Sigmoid colon (tissue), 6 donors: ENCODE measurements at regions not wholly inside any gene's neighbourhood (a gene's known extent, or its start where the extent isn't known, plus 50 kb on each side); places are given as distances from the start of the nearest gene placed in this dataset.

Experiments used
- DNase-seq: peaks from one replicate; pipeline ENCODE4 v3.0.0-alpha.2; 2019
- H3K27ac ChIP-seq, 4 donors: fragments of 200-600 bp; sonication (generic); one replicate each; pipeline ENCODE4 v1.5.1; 2016 to 2019; ENCODE audit warnings: mild to moderate bottlenecking in 1 of 4
- H3K27me3 ChIP-seq, 3 donors: fragments of 200-600 bp; sonication (generic); one replicate each; pipeline ENCODE4 v1.5.1; 2019; ENCODE audit warnings: mild to moderate bottlenecking in 1 of 3
- H3K36me3 ChIP-seq, 4 donors: fragments of 200-600 bp; sonication (generic); one replicate each; pipeline ENCODE4 v1.5.1; 2016 to 2019
- H3K4me1 ChIP-seq, 4 donors: fragments of 200-600 bp; sonication (generic); one replicate each; pipeline ENCODE4 v1.5.1; 2017 to 2019
- H3K4me3 ChIP-seq, 4 donors: fragments of 200-600 bp; sonication (generic); one replicate each; pipeline ENCODE4 v1.5.1; 2017 to 2019; ENCODE audit warnings: mild to moderate bottlenecking in 2 of 4, moderate library complexity in 1 of 4
- H3K9me3 ChIP-seq, 4 donors: fragments of 200-600 bp in 3 of 4; sonication (generic) in 3 of 4; one replicate each; pipeline versions ENCODE4 v1.5.1 to v1.6.1; 2013 to 2019
- EP300 ChIP-seq, 4 donors: sonication (generic); formaldehyde crosslinking; IDR thresholded peaks; one replicate each; pipeline ENCODE4 v1.6.1; 2017; ENCODE audit warnings: antibody characterized with exemption in 4 of 4
- POLR2A ChIP-seq, 2 donors: fragments of 450-650 bp; IDR thresholded peaks; one replicate each; pipeline ENCODE4 v1.6.1; 2016; ENCODE audit warnings: antibody characterized with exemption in 2 of 2, mild to moderate bottlenecking in 2 of 2, moderate library complexity in 2 of 2
- POLR2AphosphoS5 ChIP-seq, 4 donors: sonication (generic); formaldehyde crosslinking; IDR thresholded peaks; one replicate each; pipeline ENCODE4 v1.6.1; 2017; ENCODE audit warnings: antibody characterized with exemption in 4 of 4
- WGBS, 2 donors: extraction: QIAGEN DNeasy Blood & Tissue Kit; methylation state at CpG; one replicate each; pipeline ENCODE4 v1.1.7; 2013; 5-methylcytosine and 5-hydroxymethylcytosine counted together
- intact Hi-C: fragments of 100-400 bp; cut with DNase I; formaldehyde crosslinking; loops from one replicate; pipeline ENCODE4 v1.15.1; 2023
- TF ChIP-seq, protein P1 (sequence below), 4 experiments: fragments of 450-650 bp in 3 of 4; fragments of 200-600 bp in 1 of 4; IDR thresholded peaks; one replicate each; pipeline ENCODE4 v1.5.1; 2016 to 2019; ENCODE audit warnings: antibody characterized with exemption in 4 of 4, mild to moderate bottlenecking in 3 of 4, moderate library complexity in 2 of 4
- donor health status: healthy with polysubstance abuse.
- donor health status: healthy.

DNA sequence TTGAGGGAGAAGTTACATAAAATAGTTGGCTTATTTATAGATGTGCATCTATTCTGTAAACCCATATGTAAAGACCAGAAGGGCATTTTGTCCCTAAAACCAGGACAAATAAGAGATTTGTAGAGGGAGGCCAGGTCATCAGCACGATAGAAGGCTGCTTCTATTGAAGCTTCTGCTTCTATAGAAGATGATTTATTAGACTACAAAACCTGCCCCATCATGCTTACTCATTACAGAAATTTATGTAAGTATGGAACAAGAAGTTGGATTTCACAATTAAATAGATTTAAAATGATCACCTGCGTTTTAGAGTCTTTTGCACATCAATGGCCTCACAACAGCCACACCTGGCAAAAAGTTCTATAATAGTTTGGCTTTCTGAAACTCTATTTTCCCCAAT, 183.5 kb downstream of the DUSP10 start:
- H3K27me3 ChIP-seq: no peaks in the 10 kb centered on the region
- 67 to 83% methylated on average over 2 of the region's 2 CpGs for WGBS, 2 donors
- no peaks in the 10 kb centered on the region for H3K9me3 ChIP-seq
- H3K4me1 ChIP-seq: peaks cover 0 to 13% (median 0%) of the 10 kb centered on the region in 4 donors
- TF ChIP-seq EP300 (IDR thresholded peaks at IDR 0.05): no peak
- no peak for TF ChIP-seq POLR2AphosphoS5 (IDR thresholded peaks at IDR 0.05)
- TF ChIP-seq, protein P1, sequence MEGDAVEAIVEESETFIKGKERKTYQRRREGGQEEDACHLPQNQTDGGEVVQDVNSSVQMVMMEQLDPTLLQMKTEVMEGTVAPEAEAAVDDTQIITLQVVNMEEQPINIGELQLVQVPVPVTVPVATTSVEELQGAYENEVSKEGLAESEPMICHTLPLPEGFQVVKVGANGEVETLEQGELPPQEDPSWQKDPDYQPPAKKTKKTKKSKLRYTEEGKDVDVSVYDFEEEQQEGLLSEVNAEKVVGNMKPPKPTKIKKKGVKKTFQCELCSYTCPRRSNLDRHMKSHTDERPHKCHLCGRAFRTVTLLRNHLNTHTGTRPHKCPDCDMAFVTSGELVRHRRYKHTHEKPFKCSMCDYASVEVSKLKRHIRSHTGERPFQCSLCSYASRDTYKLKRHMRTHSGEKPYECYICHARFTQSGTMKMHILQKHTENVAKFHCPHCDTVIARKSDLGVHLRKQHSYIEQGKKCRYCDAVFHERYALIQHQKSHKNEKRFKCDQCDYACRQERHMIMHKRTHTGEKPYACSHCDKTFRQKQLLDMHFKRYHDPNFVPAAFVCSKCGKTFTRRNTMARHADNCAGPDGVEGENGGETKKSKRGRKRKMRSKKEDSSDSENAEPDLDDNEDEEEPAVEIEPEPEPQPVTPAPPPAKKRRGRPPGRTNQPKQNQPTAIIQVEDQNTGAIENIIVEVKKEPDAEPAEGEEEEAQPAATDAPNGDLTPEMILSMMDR (IDR thresholded peaks at IDR 0.05): no peak
- no peak for TF ChIP-seq POLR2A (IDR thresholded peaks at IDR 0.05)
- no peak overlapping the region for H3K27ac ChIP-seq
- H3K36me3 ChIP-seq: no peaks in the 10 kb centered on the region
- H3K4me3 ChIP-seq: no peak overlapping the region
- DNase-seq: no peak
- intact Hi-C loops: no loop called here

DNA sequence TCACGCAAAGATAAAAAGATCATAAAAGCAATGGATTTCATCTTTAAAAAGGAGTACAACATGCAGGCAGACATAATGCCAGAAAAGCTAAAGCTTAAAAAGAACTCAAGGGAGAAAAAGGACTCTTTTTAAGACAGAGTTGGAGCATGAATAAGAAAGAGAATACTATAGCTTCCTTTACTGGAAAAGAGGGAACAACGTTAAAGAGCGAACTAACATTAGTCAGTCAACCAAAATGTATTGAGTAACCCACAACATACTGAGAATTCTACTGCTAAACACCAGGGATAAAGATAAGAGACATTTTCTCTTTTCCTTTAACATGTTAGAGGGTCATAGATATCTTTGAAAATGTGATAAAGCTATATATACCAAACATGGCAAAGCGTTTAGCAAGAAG, 182.0 kb downstream of the DUSP10 start:
- Histone ChIP-seq H3K4me1 (peaks cover 0 to 13% (median 0%) of the 10 kb centered on the region in 4 donors), H3K27ac (no peak overlapping the region), H3K4me3 (no peak overlapping the region), H3K27me3 (no peaks in the 10 kb centered on the region), H3K9me3 (no peaks in the 10 kb centered on the region), H3K36me3 (no peaks in the 10 kb centered on the region)
- TF ChIP-seq POLR2AphosphoS5 (IDR thresholded peaks at IDR 0.05): no peak
- no peak for TF ChIP-seq EP300 (IDR thresholded peaks at IDR 0.05)
- TF ChIP-seq, protein P1 (IDR thresholded peaks at IDR 0.05): no peak
- no peak for TF ChIP-seq POLR2A (IDR thresholded peaks at IDR 0.05)
- intact Hi-C loops: no loop called here
- no peak for DNase-seq
- 91 to 94% methylated on average over 4 of the region's 4 CpGs for WGBS, 2 donors

DNA sequence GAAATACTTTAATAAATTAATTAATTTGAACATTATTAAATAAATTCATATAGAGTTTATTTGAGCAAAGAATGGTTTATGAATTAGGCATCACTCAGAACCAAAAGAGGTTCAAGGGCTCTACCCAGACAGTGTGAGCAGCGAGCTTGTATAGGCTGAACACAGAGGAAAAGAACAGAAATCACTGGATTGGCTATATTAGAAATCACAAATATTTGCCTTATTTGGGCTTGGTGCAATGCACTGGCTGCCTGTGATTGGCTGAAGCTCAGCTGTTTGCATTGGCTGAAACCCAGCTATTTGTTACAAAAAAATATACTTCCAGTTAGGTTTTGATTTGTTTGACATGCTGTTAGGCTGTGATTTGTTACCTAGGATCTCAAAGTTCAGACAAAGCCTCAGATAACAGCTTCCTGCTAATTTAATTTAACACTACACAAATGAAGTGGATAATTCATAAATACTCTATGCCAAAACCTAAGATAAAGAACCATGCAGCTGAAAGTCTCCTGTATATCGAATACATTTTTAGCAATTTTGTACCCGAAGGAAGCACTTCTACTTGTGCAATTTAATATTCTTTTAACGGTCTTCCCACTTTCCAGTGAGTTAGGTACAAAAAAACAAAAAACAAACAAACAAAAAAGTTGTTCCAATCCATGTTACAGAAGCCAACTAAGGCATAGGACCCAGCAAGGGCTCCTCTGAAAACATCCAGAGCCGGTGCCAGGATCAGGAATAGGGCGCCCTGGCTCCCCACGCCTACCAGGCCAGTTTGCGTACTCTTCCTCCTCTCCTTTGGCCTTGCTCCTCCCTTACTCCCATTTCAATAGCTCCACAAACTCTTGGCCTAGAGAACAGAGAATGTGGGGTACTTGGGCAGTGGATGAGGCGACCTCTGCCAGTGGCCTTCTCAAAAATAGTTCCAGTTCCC, 179.1 kb downstream of the DUSP10 start:
- intact Hi-C loops: no loop called here
- Histone ChIP-seq H3K27me3 (no peaks in the 10 kb centered on the region), H3K4me1 (peaks cover 0 to 5% (median 0%) of the 10 kb centered on the region in 4 donors), H3K36me3 (no peaks in the 10 kb centered on the region), H3K27ac (no peak overlapping the region), H3K4me3 (no peak overlapping the region), H3K9me3 (no peaks in the 10 kb centered on the region)
- DNase-seq: no peak
- 86 to 92% methylated on average over 9 of the region's 9 CpGs for WGBS, 2 donors
- TF ChIP-seq POLR2AphosphoS5 (IDR thresholded peaks at IDR 0.05): no peak
- no peak for TF ChIP-seq POLR2A (IDR thresholded peaks at IDR 0.05)
- TF ChIP-seq, protein P1 (IDR thresholded peaks at IDR 0.05): no peak
- no peak for TF ChIP-seq EP300 (IDR thresholded peaks at IDR 0.05)

DNA sequence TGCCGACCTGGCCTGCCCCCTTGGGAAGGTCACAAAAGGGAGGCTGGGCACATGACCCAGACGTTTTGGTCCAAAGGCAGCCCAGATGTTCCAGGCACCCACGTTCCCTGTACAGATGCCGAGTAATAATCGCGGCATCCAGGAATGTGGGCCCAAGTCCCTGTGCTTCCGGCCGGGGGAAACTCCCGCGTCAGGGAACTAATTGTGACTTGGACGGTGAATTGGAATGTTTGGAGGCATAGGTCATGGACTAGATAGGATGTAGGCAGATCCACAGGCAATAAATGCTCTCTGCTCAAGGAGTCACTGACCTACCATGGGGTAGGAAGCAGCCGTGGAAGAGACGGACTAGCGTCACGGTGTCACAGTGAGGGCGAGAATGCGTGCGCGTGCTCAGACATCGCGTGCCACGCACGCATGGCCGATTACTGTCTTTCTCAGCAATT, 178.4 kb downstream of the DUSP10 start:
- WGBS, 2 donors: 93 to 95% methylated on average over 24 of the region's 24 CpGs
- Histone ChIP-seq H3K27ac (no peak overlapping the region), H3K27me3 (no peaks in the 10 kb centered on the region), H3K36me3 (no peaks in the 10 kb centered on the region), H3K4me3 (no peak overlapping the region), H3K9me3 (no peaks in the 10 kb centered on the region), H3K4me1 (no peaks in the 10 kb centered on the region)
- no peak for DNase-seq
- intact Hi-C loops: no loop called here
- TF ChIP-seq POLR2AphosphoS5 (IDR thresholded peaks at IDR 0.05) (no peak), POLR2A (IDR thresholded peaks at IDR 0.05) (no peak), EP300 (IDR thresholded peaks at IDR 0.05) (no peak)
- TF ChIP-seq, protein P1 (IDR thresholded peaks at IDR 0.05): no peak
